Erythroblast (primary cell): ENCODE measurements at regions not wholly inside any gene's neighbourhood (a gene's known extent, or its start where the extent isn't known, plus 50 kb on each side); places are given as distances from the start of the nearest gene placed in this dataset.
"Not testable (repeated sequence)": the region's sequence is repeated elsewhere in the genome, so short reads cannot be mapped to it uniquely, and the experiment has no call there.

Experiments
- GATA1 ChIP-seq: IDR thresholded peaks from 2 replicates; pipeline ENCODE4 v1.6.1; 2011; ENCODE audit warnings: low read depth, mild to moderate bottlenecking, control low read depth, low read length, moderate library complexity
- POLR2A ChIP-seq: IDR thresholded peaks from 2 replicates; pipeline ENCODE4 v1.6.1; 2011; ENCODE audit warnings: mild to moderate bottlenecking, low read length

DNA sequence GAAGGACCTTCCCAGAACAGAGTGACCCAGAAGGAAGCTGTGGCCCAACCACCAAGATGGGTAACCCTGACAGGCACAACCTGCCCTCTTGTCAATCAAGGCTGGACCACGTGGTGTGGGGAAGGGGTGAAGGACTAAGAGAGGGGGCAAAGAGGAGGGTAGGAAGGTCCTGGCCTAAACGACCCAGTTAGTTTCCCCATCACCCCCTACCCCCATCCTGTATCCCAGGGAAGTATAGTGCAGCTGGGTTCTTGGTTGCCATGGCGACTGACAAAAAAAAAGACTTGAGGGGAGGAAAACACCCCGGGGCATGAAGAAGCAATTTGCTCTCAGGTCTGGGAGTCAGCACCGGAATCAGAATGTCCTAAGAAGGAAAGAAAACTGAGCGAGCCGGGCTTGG lies 168.7 kb downstream of the GOSR1 start:
- not testable (repeated sequence) for TF ChIP-seq POLR2A, GATA1
